ENCODE measurements at regions not wholly inside any gene's neighbourhood (a gene's known extent, or its start where the extent isn't known, plus 50 kb on each side); places are given as distances from the start of the nearest gene placed in this dataset.

DNA sequence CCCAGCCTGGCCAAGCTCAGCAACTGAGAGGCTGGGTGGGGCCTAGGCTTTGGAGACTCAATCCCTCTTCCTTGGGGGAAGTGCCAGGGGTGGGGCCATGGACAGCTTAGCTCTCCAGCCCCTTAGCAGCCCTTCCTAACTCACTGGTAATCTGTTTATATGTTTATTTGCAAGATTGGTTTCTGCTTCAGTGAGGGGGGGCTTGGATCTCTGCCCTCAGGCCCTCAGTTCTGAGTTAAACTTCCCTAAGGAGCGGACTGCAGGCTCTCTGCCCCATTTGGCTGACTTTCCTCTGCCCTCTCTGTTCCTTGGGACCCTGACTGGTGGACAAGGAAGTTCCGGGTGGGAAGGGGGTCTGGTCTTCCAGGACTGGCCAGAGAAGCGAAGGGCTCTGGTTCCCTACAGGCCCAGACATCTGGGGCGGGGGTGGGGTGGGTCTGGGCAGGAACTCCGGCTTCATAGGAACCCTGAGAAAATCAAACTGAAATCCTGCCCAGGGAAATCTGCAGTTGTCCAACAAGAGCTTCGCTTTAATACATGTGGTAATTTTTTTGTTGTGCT lies 51.4 kb downstream of the NALF2 start:
- TF ChIP-seq SUZ12 (IDR thresholded peaks at IDR 0.05; ENCODE audit: extremely low read depth, insufficient read depth, insufficient read length) (no peak), YY1 (IDR thresholded peaks at IDR 0.05; ENCODE audit: insufficient read depth, insufficient read length) (no peak)

Measured in NT2/D1 (cell line).